ENCODE measurements at regions not wholly inside any gene's neighbourhood (a gene's known extent, or its start where the extent isn't known, plus 50 kb on each side); places are given as distances from the start of the nearest gene placed in this dataset.

DNA sequence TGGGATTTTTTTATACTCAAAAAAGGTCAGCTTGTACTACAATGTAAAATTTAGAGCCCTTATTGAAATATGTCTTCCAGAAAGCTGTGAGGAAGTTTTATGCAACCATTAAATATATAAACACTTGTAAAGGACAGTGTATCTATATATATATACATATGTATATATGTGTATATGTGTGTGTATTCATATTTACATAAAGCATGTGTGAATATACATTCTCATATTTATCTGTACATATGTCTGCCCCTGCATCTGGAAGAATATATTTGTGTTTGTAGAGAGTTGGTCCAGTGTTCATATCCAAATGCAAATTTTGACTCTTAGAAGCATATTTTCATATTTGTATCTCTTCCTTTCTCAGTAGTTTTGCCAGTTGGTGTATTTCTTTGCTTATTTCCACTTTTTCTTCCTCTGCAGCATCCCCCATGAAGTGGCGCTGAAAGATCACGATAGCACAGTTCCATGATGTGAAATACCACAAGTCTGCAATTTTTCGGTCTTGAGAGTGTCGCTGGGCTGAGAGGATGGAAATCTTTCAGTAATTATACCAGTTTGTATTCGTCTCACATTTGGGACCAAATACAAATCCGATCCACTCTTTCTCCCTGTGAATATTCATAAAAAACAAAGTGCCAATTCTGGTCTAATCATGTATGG is 311.7 kb upstream of the DPH6 start:
- Histone ChIP-seq H3K9ac (ENCODE audit: low read depth in 1 of 3, low read length in 3 of 3) (no peak overlapping the region), H3K36me3 (ENCODE audit: control insufficient read depth in 3 of 3, insufficient read depth in 3 of 3, low read length in 3 of 3) (no peaks in the 10 kb centered on the region)

GRCh38 chr15:35858707-35859106 is 312.7 kb upstream of the DPH6 start:
- Histone ChIP-seq H3K27me3 (ENCODE audit: control insufficient read depth in 3 of 3, insufficient read depth in 3 of 3, low read length in 3 of 3) (no peaks in the 10 kb centered on the region), H3K9me3 (ENCODE audit: control insufficient read depth in 3 of 3, low read length in 3 of 3) (no peaks in the 10 kb centered on the region), H3K9ac (ENCODE audit: low read depth in 1 of 3, low read length in 3 of 3) (no peak overlapping the region), H3K4me1 (ENCODE audit: control insufficient read depth in 3 of 3, insufficient read depth in 3 of 3, low read length in 3 of 3) (no peaks in the 10 kb centered on the region), H3K4me3 (ENCODE audit: low read length in 3 of 3) (no peak overlapping the region), H3K36me3 (ENCODE audit: control insufficient read depth in 3 of 3, insufficient read depth in 3 of 3, low read length in 3 of 3) (no peaks in the 10 kb centered on the region), H3K27ac (ENCODE audit: low read depth, low read length) (no peak overlapping the region)

More for the DNA sequence above, 311.7 kb upstream of the DPH6 start:
- Histone ChIP-seq H3K9me3 (ENCODE audit: control insufficient read depth in 3 of 3, low read length in 3 of 3) (no peaks in the 10 kb centered on the region), H3K4me1 (ENCODE audit: control insufficient read depth in 3 of 3, insufficient read depth in 3 of 3, low read length in 3 of 3) (no peaks in the 10 kb centered on the region), H3K4me3 (ENCODE audit: low read length in 3 of 3) (no peak overlapping the region), H3K27ac (ENCODE audit: low read depth, low read length) (no peak overlapping the region), H3K27me3 (ENCODE audit: control insufficient read depth in 3 of 3, insufficient read depth in 3 of 3, low read length in 3 of 3) (no peaks in the 10 kb centered on the region)

DNA sequence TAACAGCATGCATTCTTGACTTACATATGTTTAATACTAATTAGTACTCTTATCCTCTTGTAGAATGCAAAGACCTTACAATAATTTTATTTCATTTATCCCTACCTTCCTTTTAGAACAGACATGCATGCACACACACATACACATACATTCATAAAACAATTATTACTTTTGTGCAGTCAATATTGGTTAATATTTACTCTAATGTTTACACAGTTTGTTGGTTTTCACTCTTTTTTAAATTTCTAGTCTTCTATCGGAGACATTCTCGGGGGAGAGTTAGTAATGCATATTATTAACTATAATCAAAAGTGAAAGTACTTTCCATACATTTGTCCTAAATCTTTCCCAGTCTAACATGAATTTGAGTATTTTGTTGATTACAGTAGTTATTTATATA is 317.7 kb upstream of the DPH6 start:
- Histone ChIP-seq H3K36me3 (ENCODE audit: control insufficient read depth in 3 of 3, insufficient read depth in 3 of 3, low read length in 3 of 3) (no peaks in the 10 kb centered on the region), H3K9ac (ENCODE audit: low read depth in 1 of 3, low read length in 3 of 3) (no peak overlapping the region), H3K27ac (ENCODE audit: low read depth, low read length) (no peak overlapping the region), H3K9me3 (ENCODE audit: control insufficient read depth in 3 of 3, low read length in 3 of 3) (no peaks in the 10 kb centered on the region), H3K4me3 (ENCODE audit: low read length in 3 of 3) (no peak overlapping the region), H3K4me1 (ENCODE audit: control insufficient read depth in 3 of 3, insufficient read depth in 3 of 3, low read length in 3 of 3) (no peaks in the 10 kb centered on the region), H3K27me3 (ENCODE audit: control insufficient read depth in 3 of 3, insufficient read depth in 3 of 3, low read length in 3 of 3) (no peaks in the 10 kb centered on the region)

- H3K27me3 ChIP-seq (ENCODE audit: control insufficient read depth in 3 of 3, insufficient read depth in 3 of 3, low read length in 3 of 3): no peaks in the 10 kb centered on the region
- no peaks in the 10 kb centered on the region for H3K4me1 ChIP-seq (ENCODE audit: control insufficient read depth in 3 of 3, insufficient read depth in 3 of 3, low read length in 3 of 3)
- H3K9me3 ChIP-seq (ENCODE audit: control insufficient read depth in 3 of 3, low read length in 3 of 3): no peaks in the 10 kb centered on the region
- no peak overlapping the region for H3K4me3 ChIP-seq (ENCODE audit: low read length in 3 of 3)
- no peaks in the 10 kb centered on the region for H3K36me3 ChIP-seq (ENCODE audit: control insufficient read depth in 3 of 3, insufficient read depth in 3 of 3, low read length in 3 of 3)
- no peak overlapping the region for H3K27ac ChIP-seq (ENCODE audit: low read depth, low read length)
- no peak overlapping the region for H3K9ac ChIP-seq (ENCODE audit: low read depth in 1 of 3, low read length in 3 of 3)
Measured at GRCh38 chr15:35867356-35867755, 321.4 kb upstream of the DPH6 start.

DNA sequence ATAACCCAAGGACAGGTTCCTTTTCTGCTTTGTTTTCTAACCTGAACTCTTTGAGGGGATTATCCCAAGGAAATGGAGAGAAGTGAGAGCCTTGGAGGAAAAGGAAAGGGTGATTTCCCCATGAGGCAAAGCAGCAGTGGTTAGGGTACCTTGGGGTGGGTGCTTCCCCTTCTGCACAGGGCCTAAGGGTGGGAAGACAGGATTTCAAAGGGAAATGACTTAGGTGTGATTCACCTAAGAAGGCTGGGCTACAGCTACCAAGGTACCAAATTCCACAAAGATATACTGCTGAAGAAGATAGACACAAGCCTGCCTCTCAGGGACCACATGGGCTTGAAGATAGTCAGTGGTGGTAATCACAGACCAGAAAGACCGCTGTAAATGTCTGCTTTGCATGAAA is 325.3 kb upstream of the DPH6 start:
- no peaks in the 10 kb centered on the region for H3K9me3 ChIP-seq (ENCODE audit: control insufficient read depth in 3 of 3, low read length in 3 of 3)
- H3K27me3 ChIP-seq (ENCODE audit: control insufficient read depth in 3 of 3, insufficient read depth in 3 of 3, low read length in 3 of 3): no peaks in the 10 kb centered on the region
- no peak overlapping the region for H3K27ac ChIP-seq (ENCODE audit: low read depth, low read length)
- no peak overlapping the region for H3K4me3 ChIP-seq (ENCODE audit: low read length in 3 of 3)
- no peaks in the 10 kb centered on the region for H3K4me1 ChIP-seq (ENCODE audit: control insufficient read depth in 3 of 3, insufficient read depth in 3 of 3, low read length in 3 of 3)
- H3K36me3 ChIP-seq (ENCODE audit: control insufficient read depth in 3 of 3, insufficient read depth in 3 of 3, low read length in 3 of 3): no peaks in the 10 kb centered on the region
- H3K9ac ChIP-seq (ENCODE audit: low read depth in 1 of 3, low read length in 3 of 3): no peak overlapping the region

GRCh38 chr15:35871812-35872211 is 325.8 kb upstream of the DPH6 start:
- Histone ChIP-seq H3K9ac (ENCODE audit: low read depth in 1 of 3, low read length in 3 of 3) (no peak overlapping the region), H3K4me1 (ENCODE audit: control insufficient read depth in 3 of 3, insufficient read depth in 3 of 3, low read length in 3 of 3) (no peaks in the 10 kb centered on the region), H3K9me3 (ENCODE audit: control insufficient read depth in 3 of 3, low read length in 3 of 3) (no peaks in the 10 kb centered on the region), H3K36me3 (ENCODE audit: control insufficient read depth in 3 of 3, insufficient read depth in 3 of 3, low read length in 3 of 3) (no peaks in the 10 kb centered on the region), H3K27ac (ENCODE audit: low read depth, low read length) (no peak overlapping the region), H3K27me3 (ENCODE audit: control insufficient read depth in 3 of 3, insufficient read depth in 3 of 3, low read length in 3 of 3) (no peaks in the 10 kb centered on the region), H3K4me3 (ENCODE audit: low read length in 3 of 3) (no peak overlapping the region)

DNA sequence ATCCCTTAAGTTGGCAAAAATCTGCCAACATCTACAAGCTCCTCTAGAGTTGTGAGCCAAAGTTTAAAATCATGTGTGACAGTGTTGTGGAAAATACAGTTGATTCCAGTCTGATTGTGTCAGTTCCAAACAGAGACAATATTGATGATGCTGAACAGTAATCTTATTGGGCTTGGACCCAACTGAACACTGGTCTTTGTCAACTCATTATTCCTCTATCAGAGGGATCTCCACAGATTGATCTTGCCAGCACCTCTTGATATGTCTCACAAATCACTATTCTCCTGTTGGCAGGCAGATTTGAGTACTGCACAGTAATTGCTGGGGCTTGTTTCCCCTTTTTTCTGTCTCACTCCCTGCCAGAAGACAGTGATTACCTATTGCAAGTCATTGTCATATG is 326.6 kb upstream of the DPH6 start:
- Histone ChIP-seq H3K27me3 (ENCODE audit: control insufficient read depth in 3 of 3, insufficient read depth in 3 of 3, low read length in 3 of 3) (no peaks in the 10 kb centered on the region), H3K9ac (ENCODE audit: low read depth in 1 of 3, low read length in 3 of 3) (no peak overlapping the region), H3K4me3 (ENCODE audit: low read length in 3 of 3) (no peak overlapping the region), H3K27ac (ENCODE audit: low read depth, low read length) (no peak overlapping the region), H3K36me3 (ENCODE audit: control insufficient read depth in 3 of 3, insufficient read depth in 3 of 3, low read length in 3 of 3) (no peaks in the 10 kb centered on the region), H3K4me1 (ENCODE audit: control insufficient read depth in 3 of 3, insufficient read depth in 3 of 3, low read length in 3 of 3) (no peaks in the 10 kb centered on the region), H3K9me3 (ENCODE audit: control insufficient read depth in 3 of 3, low read length in 3 of 3) (no peaks in the 10 kb centered on the region)

- H3K27ac ChIP-seq (ENCODE audit: low read depth, low read length): no peak overlapping the region
- H3K36me3 ChIP-seq (ENCODE audit: control insufficient read depth in 3 of 3, insufficient read depth in 3 of 3, low read length in 3 of 3): no peaks in the 10 kb centered on the region
- no peaks in the 10 kb centered on the region for H3K4me1 ChIP-seq (ENCODE audit: control insufficient read depth in 3 of 3, insufficient read depth in 3 of 3, low read length in 3 of 3)
- H3K9me3 ChIP-seq (ENCODE audit: control insufficient read depth in 3 of 3, low read length in 3 of 3): no peaks in the 10 kb centered on the region
- H3K9ac ChIP-seq (ENCODE audit: low read depth in 1 of 3, low read length in 3 of 3): no peak overlapping the region
- no peak overlapping the region for H3K4me3 ChIP-seq (ENCODE audit: low read length in 3 of 3)
- no peaks in the 10 kb centered on the region for H3K27me3 ChIP-seq (ENCODE audit: control insufficient read depth in 3 of 3, insufficient read depth in 3 of 3, low read length in 3 of 3)
Measured at GRCh38 chr15:35874260-35874905, 328.4 kb upstream of the DPH6 start.

DNA sequence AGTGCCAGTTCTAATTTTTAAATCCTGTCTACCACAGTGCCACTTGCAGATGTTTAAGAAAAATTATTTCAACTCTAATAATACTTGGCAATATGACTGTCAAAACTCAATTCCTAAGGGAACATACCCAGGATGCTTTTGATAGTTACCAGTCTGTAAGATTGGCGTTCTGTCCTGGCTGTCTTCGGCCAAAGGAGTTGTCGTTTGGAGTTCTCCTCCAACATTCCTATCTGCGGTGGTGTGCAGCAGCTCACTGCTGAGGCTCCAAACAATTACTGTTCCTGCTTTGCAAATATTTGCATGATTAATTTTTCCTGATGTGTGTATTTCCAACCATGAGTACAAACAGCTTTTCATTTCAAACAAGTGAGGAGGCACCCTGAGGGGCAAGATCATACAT is 330.8 kb upstream of the DPH6 start:
- Histone ChIP-seq H3K4me3 (ENCODE audit: low read length in 3 of 3) (no peak overlapping the region), H3K36me3 (ENCODE audit: control insufficient read depth in 3 of 3, insufficient read depth in 3 of 3, low read length in 3 of 3) (no peaks in the 10 kb centered on the region), H3K27ac (ENCODE audit: low read depth, low read length) (no peak overlapping the region), H3K27me3 (ENCODE audit: control insufficient read depth in 3 of 3, insufficient read depth in 3 of 3, low read length in 3 of 3) (no peaks in the 10 kb centered on the region), H3K4me1 (ENCODE audit: control insufficient read depth in 3 of 3, insufficient read depth in 3 of 3, low read length in 3 of 3) (no peaks in the 10 kb centered on the region), H3K9ac (ENCODE audit: low read depth in 1 of 3, low read length in 3 of 3) (no peak overlapping the region), H3K9me3 (ENCODE audit: control insufficient read depth in 3 of 3, low read length in 3 of 3) (no peaks in the 10 kb centered on the region)

DNA sequence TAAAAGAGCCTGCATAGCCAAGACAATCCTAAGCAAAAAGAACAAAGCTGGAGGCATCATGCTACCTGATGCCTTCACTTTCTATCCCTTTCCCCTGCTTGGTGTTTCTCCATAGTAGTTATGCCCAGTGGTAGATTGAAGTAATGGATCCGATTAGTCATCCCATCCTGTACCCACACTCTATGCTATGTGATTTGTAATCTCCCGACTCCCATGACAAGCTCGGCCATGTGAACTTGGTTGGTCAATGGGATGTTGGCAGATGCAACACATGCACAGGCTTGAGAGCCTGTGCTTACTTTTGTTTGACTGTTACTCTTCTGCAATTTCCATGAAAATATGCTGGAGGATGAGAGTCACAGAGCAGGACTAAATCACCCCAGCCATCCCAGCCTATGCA is 334.9 kb upstream of the DPH6 start:
- Histone ChIP-seq H3K9me3 (ENCODE audit: control insufficient read depth in 3 of 3, low read length in 3 of 3) (no peaks in the 10 kb centered on the region), H3K9ac (ENCODE audit: low read depth in 1 of 3, low read length in 3 of 3) (no peak overlapping the region), H3K27me3 (ENCODE audit: control insufficient read depth in 3 of 3, insufficient read depth in 3 of 3, low read length in 3 of 3) (no peaks in the 10 kb centered on the region), H3K4me3 (ENCODE audit: low read length in 3 of 3) (no peak overlapping the region), H3K27ac (ENCODE audit: low read depth, low read length) (no peak overlapping the region), H3K36me3 (ENCODE audit: control insufficient read depth in 3 of 3, insufficient read depth in 3 of 3, low read length in 3 of 3) (no peaks in the 10 kb centered on the region), H3K4me1 (ENCODE audit: control insufficient read depth in 3 of 3, insufficient read depth in 3 of 3, low read length in 3 of 3) (no peaks in the 10 kb centered on the region)

Measured in skeletal muscle tissue (tissue), 3 donors.